HG02943 (cell line): ENCODE measurements at regions not wholly inside any gene's neighbourhood (a gene's known extent, or its start where the extent isn't known, plus 50 kb on each side); places are given as distances from the start of the nearest gene placed in this dataset.

Experiments used
- ATAC-seq: cut with Tn5 transposase; IDR thresholded peaks from one replicate; pipeline ENCODE4 v1.9.1; 2021; ENCODE audit warnings: mild to moderate bottlenecking, low read depth, moderate library complexity; ENCODE audit not compliant: unreplicated experiment

DNA sequence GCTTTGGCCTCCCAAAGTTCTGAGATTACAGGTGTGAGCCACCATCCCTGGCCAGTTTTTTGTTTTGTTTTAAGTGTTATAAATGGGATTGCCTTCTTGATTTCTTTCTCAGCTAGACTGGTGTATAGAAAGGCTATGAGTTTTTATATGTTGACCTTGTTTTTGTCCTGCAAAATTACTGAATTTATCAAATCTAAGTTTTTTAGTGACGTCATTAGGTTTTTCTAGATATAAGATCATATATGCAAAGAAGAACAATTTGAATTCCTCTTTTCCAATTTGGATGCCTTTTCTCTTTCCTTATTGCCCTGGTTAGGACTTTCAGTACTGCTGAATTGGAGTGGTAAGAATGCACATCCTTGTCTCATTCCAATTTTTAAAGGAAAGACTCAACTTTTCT is 81.3 kb upstream of the MOCS1 start:
- no peak for ATAC-seq

DNA sequence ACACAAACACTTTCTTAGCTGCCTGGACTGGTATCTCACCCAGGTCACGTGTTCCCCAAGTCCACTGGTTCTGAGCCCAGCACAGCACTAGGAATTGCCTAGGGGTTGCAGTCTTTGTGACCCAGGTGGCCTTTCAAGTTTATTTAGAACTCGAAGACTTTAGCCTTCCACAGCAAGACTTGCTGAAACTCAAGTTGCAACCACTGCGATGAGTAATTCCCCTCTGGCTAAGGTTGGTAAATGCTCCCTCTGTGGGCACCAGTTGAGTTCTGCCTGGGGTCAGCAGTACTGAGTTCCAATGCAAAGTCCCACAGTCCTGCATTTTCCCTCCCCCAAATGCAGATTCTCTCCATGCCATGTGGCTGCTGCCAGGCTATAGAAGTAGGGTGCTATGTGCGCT is 77.6 kb upstream of the MOCS1 start:
- ATAC-seq = no peak

DNA sequence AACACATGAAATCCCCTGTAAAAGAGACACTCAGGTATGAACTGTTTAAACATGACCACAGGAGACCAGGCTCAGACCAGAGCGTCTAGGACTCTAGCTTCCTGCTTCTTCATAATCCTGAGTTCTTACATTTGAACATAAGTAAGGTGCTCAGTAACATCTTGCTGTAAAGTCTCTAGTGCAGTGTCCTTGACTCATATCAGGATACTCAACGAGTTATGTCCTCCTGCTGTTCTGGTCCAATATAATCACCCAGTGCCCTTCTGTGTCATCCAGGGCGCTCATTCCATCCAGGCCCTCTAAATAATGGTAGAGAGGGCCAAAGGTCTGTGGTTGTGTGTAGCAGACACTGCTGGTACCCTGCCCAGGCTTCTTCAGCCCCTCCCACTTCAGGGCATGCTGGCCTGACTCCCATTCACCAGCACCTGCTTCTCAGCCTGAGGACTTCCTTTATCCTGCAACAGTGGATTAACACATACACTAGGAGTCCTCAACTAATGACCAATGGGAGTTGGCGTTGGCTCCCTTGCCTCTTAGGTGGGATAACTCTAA is 66.8 kb upstream of the MOCS1 start:
- ATAC-seq = no peak

DNA sequence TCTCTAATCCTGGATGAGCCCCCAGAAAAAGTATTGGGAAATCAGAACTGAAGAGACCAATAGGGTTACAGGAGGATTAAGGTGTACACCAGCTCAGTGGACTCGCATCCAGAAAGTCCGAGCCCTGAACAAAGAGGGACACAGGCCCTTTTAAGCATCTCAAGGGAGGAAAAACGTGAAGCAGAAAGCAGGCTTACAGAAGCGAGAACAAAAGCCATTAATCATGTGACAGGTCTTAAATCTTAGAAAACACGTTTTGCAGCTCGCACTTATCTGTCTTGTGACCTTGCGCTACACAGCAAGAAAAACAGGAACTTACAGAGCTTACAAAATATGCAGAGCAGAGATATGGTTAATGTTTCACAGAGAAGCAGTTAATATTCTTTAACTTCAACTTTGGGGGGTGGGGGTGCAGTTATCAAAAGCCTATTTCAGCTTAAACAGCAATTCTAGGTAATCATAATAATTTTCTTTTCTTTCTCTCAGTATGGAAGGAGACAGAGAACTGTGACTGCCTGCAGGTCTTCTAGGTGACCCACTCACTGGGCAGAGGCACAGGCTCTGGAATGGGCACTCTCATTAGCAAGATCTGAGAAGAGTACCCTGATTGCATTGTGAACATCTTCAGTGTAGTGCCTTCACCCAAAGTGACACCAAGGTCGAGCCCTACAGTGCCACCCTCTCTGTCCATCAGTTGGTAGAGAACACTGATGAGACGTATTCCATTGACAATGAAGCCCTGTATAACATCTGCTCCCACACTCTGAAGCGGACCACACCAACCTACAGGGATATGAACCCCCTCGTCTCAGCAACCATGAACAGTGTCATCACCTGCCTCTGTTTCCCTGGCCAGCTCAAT is 65.0 kb upstream of the MOCS1 start:
- no peak for ATAC-seq

DNA sequence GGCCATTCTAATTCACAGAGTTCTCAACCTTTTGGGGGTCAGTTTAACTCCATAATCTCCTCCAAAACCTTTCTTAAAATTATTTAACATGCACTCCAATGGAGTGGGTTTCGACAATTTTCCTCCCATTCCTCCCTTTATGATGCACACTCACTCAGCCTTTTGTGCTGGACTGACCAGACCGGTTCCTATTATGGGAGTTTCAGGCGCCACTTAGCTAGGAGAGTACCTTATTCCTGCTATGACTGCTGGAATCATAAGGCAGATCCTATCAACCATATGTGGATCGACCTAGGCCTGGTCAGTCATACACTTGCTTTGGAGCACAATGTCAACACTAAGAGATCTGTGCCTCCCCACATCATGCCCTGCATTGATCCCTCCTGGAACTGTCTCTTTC is 63.9 kb upstream of the MOCS1 start:
- no peak for ATAC-seq

DNA sequence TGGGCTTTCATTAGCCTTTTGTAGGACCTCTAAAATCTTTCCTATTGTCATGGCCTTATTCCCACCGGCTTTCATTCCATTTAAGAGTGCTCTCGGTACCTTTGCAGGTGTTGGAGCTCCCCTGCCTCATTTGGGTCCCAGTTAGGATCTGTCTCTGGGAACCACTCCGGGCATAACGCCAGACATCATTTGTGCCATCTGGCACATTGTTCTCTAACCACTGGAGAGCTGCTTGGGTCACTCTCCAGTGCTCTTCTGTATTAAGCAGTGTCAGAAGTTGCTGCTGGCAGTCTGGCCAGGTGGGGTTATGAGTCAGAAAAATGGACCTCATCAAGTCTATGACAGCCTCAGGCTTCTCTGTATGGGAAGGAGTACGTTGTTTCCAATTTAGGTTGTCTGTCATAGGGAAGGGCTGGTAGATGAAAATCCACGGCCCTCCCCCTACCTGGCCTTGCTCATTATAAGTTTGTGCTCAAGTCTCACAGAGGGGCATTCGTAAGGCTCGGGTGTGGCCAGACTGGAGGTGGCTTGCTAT is 62.9 kb upstream of the MOCS1 start:
- ATAC-seq = no peak

DNA sequence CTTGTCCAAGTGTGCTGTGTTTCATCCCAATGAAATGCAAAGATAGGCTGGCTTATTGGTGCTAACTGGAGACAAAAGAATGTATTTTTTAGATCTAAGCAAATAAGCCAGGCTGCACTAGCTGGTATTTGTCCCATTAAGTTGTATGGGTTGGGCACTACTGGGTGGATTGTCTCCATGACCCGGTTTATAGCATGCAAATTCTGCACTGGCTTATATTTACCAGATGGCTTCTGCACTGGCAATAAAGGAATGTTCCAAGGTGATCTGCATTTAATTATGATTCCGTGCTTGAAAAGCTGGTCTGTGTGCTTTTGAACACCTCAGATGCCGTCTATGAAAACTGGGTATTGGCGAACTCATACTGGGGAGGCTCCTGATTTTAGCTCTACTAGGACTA is 61.4 kb upstream of the MOCS1 start:
- no peak for ATAC-seq

DNA sequence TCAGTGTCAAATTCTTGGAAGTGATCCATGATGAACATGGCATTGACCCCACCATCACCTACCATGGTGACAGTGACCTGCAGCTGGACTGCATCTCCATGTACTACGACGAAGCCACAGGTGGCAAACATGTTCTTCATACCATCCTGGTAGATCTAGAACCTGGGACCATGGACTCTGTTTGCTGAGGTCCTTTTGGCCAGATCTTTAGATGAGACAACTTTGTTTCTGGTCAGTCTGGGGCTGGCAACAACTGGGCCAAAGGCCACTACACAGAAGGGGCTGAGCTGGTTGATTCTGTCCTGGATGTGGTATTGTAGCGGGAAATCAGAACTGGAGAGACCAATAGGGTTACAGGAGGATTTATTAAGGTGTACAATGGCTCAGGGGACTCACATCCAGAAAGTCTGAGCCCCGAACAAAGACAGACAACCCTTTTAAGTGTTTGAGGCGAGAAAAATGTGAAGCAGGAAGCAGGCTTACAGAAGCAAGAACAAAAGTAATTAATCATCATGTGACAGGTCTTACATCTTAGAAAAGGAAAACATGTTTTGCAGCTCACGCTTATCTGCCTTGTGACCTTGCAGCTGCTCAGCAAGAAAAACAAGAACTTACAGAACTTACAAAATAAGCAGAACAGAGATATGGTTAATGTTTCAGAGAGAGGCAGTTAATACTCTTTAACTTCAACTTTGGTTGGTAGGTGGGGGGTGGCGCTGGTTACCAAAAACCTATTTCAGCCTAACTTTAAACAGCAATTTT is 58.8 kb upstream of the MOCS1 start:
- ATAC-seq = no peak
